ENCODE measurements at regions not wholly inside any gene's neighbourhood (a gene's known extent, or its start where the extent isn't known, plus 50 kb on each side); places are given as distances from the start of the nearest gene placed in this dataset.
"Not testable (repeated sequence)": the region's sequence is repeated elsewhere in the genome, so short reads cannot be mapped to it uniquely, and the experiment has no call there.

- H3K9me3 ChIP-seq (ENCODE audit: severe bottlenecking): no peaks in the 10 kb centered on the region
- H3K27me3 ChIP-seq (ENCODE audit: insufficient read depth, poor library complexity, severe bottlenecking): no peaks in the 10 kb centered on the region
- H3K36me3 ChIP-seq (ENCODE audit: low read depth): no peaks in the 10 kb centered on the region
- ATAC-seq (ENCODE audit: low read depth): no peak
- no peak overlapping the region for H3K27ac ChIP-seq (ENCODE audit: poor library complexity, severe bottlenecking)
- no peak overlapping the region for H3K4me3 ChIP-seq (ENCODE audit: severe bottlenecking)
- DNase-seq (ENCODE audit: low spot score): no peak
- H3K4me1 ChIP-seq (ENCODE audit: insufficient read depth, poor library complexity, severe bottlenecking): no peaks in the 10 kb centered on the region
- TF ChIP-seq CTCF (IDR thresholded peaks at IDR 0.05; ENCODE audit: poor library complexity, severe bottlenecking): no peak
Observed at GRCh38 chr4:56142088-56142487, 193.3 kb downstream of the CEP135 start.

GRCh38 chr4:56139241-56139827 is 190.6 kb downstream of the CEP135 start:
- DNase-seq (ENCODE audit: low spot score) (no peak), ATAC-seq (ENCODE audit: low read depth) (no peak)
- Histone ChIP-seq H3K4me1 (ENCODE audit: insufficient read depth, poor library complexity, severe bottlenecking) (no peaks in the 10 kb centered on the region), H3K4me3 (ENCODE audit: severe bottlenecking) (no peak overlapping the region), H3K36me3 (ENCODE audit: low read depth) (no peaks in the 10 kb centered on the region), H3K27me3 (ENCODE audit: insufficient read depth, poor library complexity, severe bottlenecking) (no peaks in the 10 kb centered on the region), H3K27ac (ENCODE audit: poor library complexity, severe bottlenecking) (no peak overlapping the region), H3K9me3 (ENCODE audit: severe bottlenecking) (no peaks in the 10 kb centered on the region)
- no peak for TF ChIP-seq CTCF (IDR thresholded peaks at IDR 0.05; ENCODE audit: poor library complexity, severe bottlenecking)

- H3K36me3 ChIP-seq (ENCODE audit: low read depth); H3K4me3 ChIP-seq (ENCODE audit: severe bottlenecking); H3K27ac ChIP-seq (ENCODE audit: poor library complexity, severe bottlenecking); ATAC-seq (ENCODE audit: low read depth); H3K9me3 ChIP-seq (ENCODE audit: severe bottlenecking); DNase-seq (ENCODE audit: low spot score); H3K27me3 ChIP-seq (ENCODE audit: insufficient read depth, poor library complexity, severe bottlenecking); H3K4me1 ChIP-seq (ENCODE audit: insufficient read depth, poor library complexity, severe bottlenecking): not testable (repeated sequence)
Observed at GRCh38 chr4:56134834-56135233, 186.1 kb downstream of the CEP135 start.

GRCh38 chr4:56134266-56134665 is 185.5 kb downstream of the CEP135 start:
- ATAC-seq (ENCODE audit: low read depth): no peak

GRCh38 chr4:56132835-56133234 is 184.1 kb downstream of the CEP135 start:
- ATAC-seq (ENCODE audit: low read depth) (no peak), DNase-seq (ENCODE audit: low spot score) (no peak)
- Histone ChIP-seq H3K36me3 (ENCODE audit: low read depth) (no peaks in the 10 kb centered on the region), H3K4me1 (ENCODE audit: insufficient read depth, poor library complexity, severe bottlenecking) (no peaks in the 10 kb centered on the region), H3K4me3 (ENCODE audit: severe bottlenecking) (no peak overlapping the region), H3K27me3 (ENCODE audit: insufficient read depth, poor library complexity, severe bottlenecking) (no peaks in the 10 kb centered on the region), H3K9me3 (ENCODE audit: severe bottlenecking) (no peaks in the 10 kb centered on the region), H3K27ac (ENCODE audit: poor library complexity, severe bottlenecking) (no peak overlapping the region)
- TF ChIP-seq CTCF (IDR thresholded peaks at IDR 0.05; ENCODE audit: poor library complexity, severe bottlenecking): no peak

More at GRCh38 chr4:56134266-56134665, 185.5 kb downstream of the CEP135 start:
- Histone ChIP-seq H3K27ac (ENCODE audit: poor library complexity, severe bottlenecking) (no peak overlapping the region), H3K4me3 (ENCODE audit: severe bottlenecking) (no peak overlapping the region), H3K4me1 (ENCODE audit: insufficient read depth, poor library complexity, severe bottlenecking) (no peaks in the 10 kb centered on the region), H3K27me3 (ENCODE audit: insufficient read depth, poor library complexity, severe bottlenecking) (no peaks in the 10 kb centered on the region), H3K36me3 (ENCODE audit: low read depth) (no peaks in the 10 kb centered on the region), H3K9me3 (ENCODE audit: severe bottlenecking) (no peaks in the 10 kb centered on the region)
- DNase-seq (ENCODE audit: low spot score): no peak
- TF ChIP-seq CTCF (IDR thresholded peaks at IDR 0.05; ENCODE audit: poor library complexity, severe bottlenecking): no peak

GRCh38 chr4:56132188-56132587 is 183.4 kb downstream of the CEP135 start:
- ATAC-seq (ENCODE audit: low read depth); H3K27me3 ChIP-seq (ENCODE audit: insufficient read depth, poor library complexity, severe bottlenecking); DNase-seq (ENCODE audit: low spot score); H3K27ac ChIP-seq (ENCODE audit: poor library complexity, severe bottlenecking); H3K9me3 ChIP-seq (ENCODE audit: severe bottlenecking); H3K36me3 ChIP-seq (ENCODE audit: low read depth); H3K4me3 ChIP-seq (ENCODE audit: severe bottlenecking); H3K4me1 ChIP-seq (ENCODE audit: insufficient read depth, poor library complexity, severe bottlenecking): not testable (repeated sequence)
